ENCODE measurements at regions not wholly inside any gene's neighbourhood (a gene's known extent, or its start where the extent isn't known, plus 50 kb on each side); places are given as distances from the start of the nearest gene placed in this dataset.

DNA sequence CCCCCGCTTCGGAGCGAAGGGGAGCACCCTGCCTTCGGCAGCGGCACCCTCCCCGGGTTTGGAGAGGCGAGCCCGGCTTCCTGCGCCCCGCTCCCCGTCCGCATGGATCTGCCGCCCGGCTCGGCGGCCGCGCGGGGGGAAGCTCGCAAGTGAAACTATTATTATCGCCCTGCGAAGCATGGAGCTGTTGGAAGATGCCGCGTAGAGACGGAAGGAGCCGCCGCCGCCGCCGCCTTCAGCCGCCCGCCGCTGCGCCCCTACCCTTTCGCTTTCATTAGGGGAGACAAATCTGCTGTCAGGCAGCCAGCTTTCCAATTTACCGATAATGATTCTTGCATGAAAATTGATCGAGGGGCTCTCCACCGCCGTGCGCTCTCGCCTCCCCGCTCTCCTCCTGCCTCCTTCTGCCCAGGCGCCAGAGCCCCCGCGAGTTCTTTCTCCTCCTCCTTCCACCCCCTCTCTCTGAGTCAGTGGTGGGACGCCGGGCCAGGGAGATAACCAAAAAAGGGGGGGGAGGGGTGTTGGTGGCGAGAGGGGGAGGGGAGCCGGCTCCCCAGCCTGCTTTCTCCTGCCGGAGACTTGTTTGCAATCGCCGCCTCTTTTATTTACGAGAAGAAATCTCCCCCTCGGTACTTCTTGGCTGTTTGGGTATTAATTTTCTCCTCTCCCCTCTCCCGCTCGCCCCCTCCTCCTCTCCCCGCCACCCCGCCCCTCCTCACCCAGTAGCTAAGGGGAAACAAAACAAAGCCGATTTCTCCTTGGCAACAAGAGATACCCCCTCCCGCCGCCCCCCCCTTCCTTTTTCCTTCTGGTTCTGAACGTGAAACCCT, 58.0 kb upstream of the GSE1 start:
- H3K4me3 ChIP-seq (ENCODE audit: insufficient read depth, low read depth, low read length) = peak overlapping the region; percentile 93
- H2BK120ac ChIP-seq (ENCODE audit: low read depth, low read length) = peak overlapping the region; percentile 69
- no TSS peak for BruUV-seq (replicated peaks)
- in situ Hi-C loops (cut with MboI; ENCODE audit: low sequenced_read_pairs) = no loop called here
- H3K4me1 ChIP-seq (ENCODE audit: control insufficient read depth, insufficient read depth, low read length) = peaks cover 10% of the 10 kb centered on the region
- H3K27me3 ChIP-seq (ENCODE audit: control insufficient read depth, insufficient read depth, low read length) = no peaks in the 10 kb centered on the region
- H4K5ac ChIP-seq (ENCODE audit: low read depth, low read length) = peak overlapping the region; percentile 15; the same call in 1 of the 2 replicates
- peaks cover 3 to 60% of the 10 kb centered on the region in 2 experiments; a peak in 3 of 4 replicates for H3K79me1 ChIP-seq (ENCODE audit: low read depth in 1 of 2, low read length in 2 of 2)
- ChIA-PET POLR2A (ENCODE audit: unreplicated experiment) (interaction anchor here (0.6 kb wide), 2 partner anchors 20 to 82 kb away, joined by 4 read pairs; no protein-coding TSS in a partner anchor), CTCF (interaction anchor here (0.6 kb wide), 1 partner anchor 15 kb away, joined by 3 read pairs; no protein-coding TSS in a partner anchor)
- dilution Hi-C loops (cut with HindIII; ENCODE audit: low sequenced_read_pairs, unreplicated experiment) = no loop called here
- no peaks in the 10 kb centered on the region for H3K9me1 ChIP-seq (ENCODE audit: insufficient read depth, low read length)
- H2AK5ac ChIP-seq (ENCODE audit: low read depth, low read length) = peak overlapping the region; percentile 80
- peaks cover 40% of the 10 kb centered on the region for H4K20me1 ChIP-seq (ENCODE audit: insufficient read depth, low read length)
- peak overlapping the region; percentile 84 for H3K9ac ChIP-seq (ENCODE audit: low read depth, low read length)
- ATAC-seq (ENCODE audit: low read depth) (peak; percentile 47), DNase-seq (peak; percentile 67)
- no peaks in the 10 kb centered on the region for H3K36me3 ChIP-seq (ENCODE audit: control insufficient read depth, insufficient read depth, low read length)
- H2BK20ac ChIP-seq (ENCODE audit: low read depth, low read length) = no peak overlapping the region
- H2BK15ac ChIP-seq (ENCODE audit: low read depth, low read length) = 0 out of 3 replicates have a peak overlapping the region, but pooled peaks have one; percentile 62
- intact Hi-C loops (cut with micrococcal nuclease) = loop anchor here (1.0 to 10.0 kb wide), 4 partner anchors 40 to 160 kb away; no protein-coding TSS in a partner anchor
- peak overlapping the region; percentile 85 for H2AFZ ChIP-seq (replicated peaks; ENCODE audit: low read length, poor library complexity)
- H2BK5ac ChIP-seq (ENCODE audit: low read depth, low read length, poor library complexity, severe bottlenecking) = peak overlapping the region; percentile 89
- peak overlapping the region; percentile 65 for H4K91ac ChIP-seq (ENCODE audit: insufficient read depth, low read depth, low read length)
- peak overlapping the region; percentile 66; the same call in 1 of the 2 replicates for H3K18ac ChIP-seq (ENCODE audit: low read depth, low read length)
- H2AK9ac ChIP-seq (replicated peaks; ENCODE audit: low read depth, low read length, poor library complexity) = peak overlapping the region; percentile 98
- WGBS, 2 experiments (ENCODE audit: extremely low coverage in 2 of 2, insufficient read length in 1 of 2) = 0% methylated on average over 35 of the region's 62 CpGs; no CpG with 5 or more reads in 1 of the 2 experiments
- H3K23ac ChIP-seq (ENCODE audit: low read depth, low read length) = peak overlapping the region; percentile 89
- no peaks in the 10 kb centered on the region for H3K9me3 ChIP-seq (ENCODE audit: control insufficient read depth, insufficient read depth, low read length)
- peak overlapping the region; percentile 57 to 68; a peak in 1 of 4 replicates for H4K8ac ChIP-seq (ENCODE audit: low read depth in 2 of 2, low read length in 2 of 2)
- H3K14ac ChIP-seq (replicated peaks; ENCODE audit: low read depth, low read length) = peak overlapping the region; percentile 86
- peak overlapping the region; percentile 83 for H3K4ac ChIP-seq (ENCODE audit: low read depth, low read length)
- H3K4me2 ChIP-seq (ENCODE audit: low read depth, low read length) = peak overlapping the region; percentile 75
- H3K27ac ChIP-seq (ENCODE audit: insufficient read depth, low read length) = peak overlapping the region; percentile 78
- H3K56ac ChIP-seq (ENCODE audit: extremely low read depth, insufficient read depth, low read length) = peak overlapping the region; percentile 46
- TF ChIP-seq CHD1 (IDR thresholded peaks at IDR 0.05; ENCODE audit: low read depth, low read length) (no peak; the same call in 1 of the 2 replicates), USF2 (IDR thresholded peaks at IDR 0.05; ENCODE audit: low read depth, low read length) (no peak), FOS (IDR thresholded peaks at IDR 0.05; ENCODE audit: low read depth, low read length) (no peak), SMC3 (IDR thresholded peaks at IDR 0.05; ENCODE audit: low read depth, low read length) (no peak), NFE2L2 (IDR thresholded peaks at IDR 0.05; ENCODE audit: low read depth, low read length) (no peak), RFX5 (IDR thresholded peaks at IDR 0.05; ENCODE audit: low read depth, low read length) (no peak), RAD21 (IDR thresholded peaks at IDR 0.05; ENCODE audit: low read length) (no peak), CTCF (conservative IDR thresholded peaks at IDR 0.05; ENCODE audit: low read depth, low read length) (no peak), MAFK (IDR thresholded peaks at IDR 0.05; ENCODE audit: low read depth, low read length) (no peak), MAZ (IDR thresholded peaks at IDR 0.05; ENCODE audit: borderline replicate concordance, low read depth, low read length) (peak; percentile 69), POLR2A (IDR thresholded peaks at IDR 0.05; ENCODE audit: low read depth, low read length) (peak; percentile 71; the same call in 1 of the 2 replicates), MXI1 (IDR thresholded peaks at IDR 0.05; ENCODE audit: borderline replicate concordance, low read depth, low read length) (peak; percentile 43; the same call in 1 of the 2 replicates)
- TF ChIP-seq, protein P1, sequence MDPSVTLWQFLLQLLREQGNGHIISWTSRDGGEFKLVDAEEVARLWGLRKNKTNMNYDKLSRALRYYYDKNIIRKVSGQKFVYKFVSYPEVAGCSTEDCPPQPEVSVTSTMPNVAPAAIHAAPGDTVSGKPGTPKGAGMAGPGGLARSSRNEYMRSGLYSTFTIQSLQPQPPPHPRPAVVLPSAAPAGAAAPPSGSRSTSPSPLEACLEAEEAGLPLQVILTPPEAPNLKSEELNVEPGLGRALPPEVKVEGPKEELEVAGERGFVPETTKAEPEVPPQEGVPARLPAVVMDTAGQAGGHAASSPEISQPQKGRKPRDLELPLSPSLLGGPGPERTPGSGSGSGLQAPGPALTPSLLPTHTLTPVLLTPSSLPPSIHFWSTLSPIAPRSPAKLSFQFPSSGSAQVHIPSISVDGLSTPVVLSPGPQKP (IDR thresholded peaks at IDR 0.05; ENCODE audit: borderline replicate concordance, low read depth, low read length) = no peak

Measured in IMR-90 (cell line).